ENCODE measurements at regions not wholly inside any gene's neighbourhood (a gene's known extent, or its start where the extent isn't known, plus 50 kb on each side); places are given as distances from the start of the nearest gene placed in this dataset.

DNA sequence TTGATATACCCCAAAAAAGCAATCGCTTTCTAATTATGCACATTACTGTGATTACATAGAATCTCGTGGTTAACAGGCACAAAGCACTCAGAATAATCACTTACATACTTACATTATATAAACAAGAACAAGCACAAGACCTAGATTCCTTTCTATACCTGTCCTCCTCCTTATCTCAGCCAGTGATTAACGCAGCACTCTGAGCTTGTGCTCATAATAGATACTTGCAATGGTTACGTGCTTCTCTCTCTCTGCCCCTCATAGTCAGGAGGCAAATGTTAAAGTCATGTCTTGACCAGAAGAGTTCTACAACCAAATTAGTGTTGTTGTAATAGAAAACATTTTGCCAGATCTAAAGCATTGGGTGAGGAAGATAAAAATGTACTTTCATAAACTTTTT lies 342.2 kb upstream of the PKDCC start:
- no peak for DNase-seq

DNA sequence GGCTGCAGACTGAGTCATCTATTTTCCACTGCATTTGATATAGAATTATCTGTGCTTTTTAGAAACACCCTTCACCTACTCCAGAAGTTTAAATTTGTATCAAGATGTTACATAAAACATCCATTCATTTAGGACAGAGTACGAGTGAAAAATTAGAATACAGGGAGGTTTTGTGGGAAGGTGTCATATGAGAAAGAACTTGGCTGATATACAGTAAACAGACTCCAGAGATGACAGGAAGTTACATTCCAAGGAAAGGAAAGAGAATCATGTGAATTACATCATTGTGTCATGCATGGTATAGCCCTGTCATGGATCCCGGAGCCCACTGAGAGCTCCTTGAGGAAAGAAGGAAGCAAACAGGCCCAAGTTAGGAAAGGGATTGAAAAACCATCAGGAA lies 341.5 kb upstream of the PKDCC start:
- DNase-seq: no peak

DNA sequence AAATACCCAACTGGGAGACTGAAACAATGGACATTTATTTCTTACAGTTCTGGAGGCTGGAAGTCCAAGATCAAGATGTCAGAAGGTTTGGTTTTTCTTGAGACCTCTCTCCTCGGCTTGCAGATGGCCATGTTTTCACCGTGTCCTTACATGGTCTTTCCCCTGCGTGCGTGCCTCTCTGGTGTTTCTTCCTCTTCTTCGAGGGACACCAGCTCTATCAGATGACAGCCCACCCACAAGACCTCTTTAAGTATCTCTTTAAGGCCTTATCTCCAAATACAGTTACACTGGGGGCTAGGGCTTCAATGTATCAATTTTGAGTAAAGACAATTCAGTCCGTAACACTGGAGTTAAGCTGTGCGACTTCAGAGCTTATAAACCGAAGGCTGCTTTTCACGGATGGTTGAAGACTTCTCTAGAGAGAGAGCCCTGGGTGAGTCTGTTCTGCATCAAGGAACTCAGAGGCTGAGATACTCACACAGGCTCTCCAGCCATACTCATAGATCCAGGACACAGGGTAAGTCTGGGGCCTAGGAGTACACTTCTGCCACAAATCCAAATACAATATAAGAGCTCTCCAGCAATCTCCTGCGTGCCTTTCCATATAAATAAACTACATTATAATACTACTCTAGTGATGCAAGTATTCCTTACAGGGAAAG lies 339.9 kb upstream of the PKDCC start:
- no peak for DNase-seq

DNA sequence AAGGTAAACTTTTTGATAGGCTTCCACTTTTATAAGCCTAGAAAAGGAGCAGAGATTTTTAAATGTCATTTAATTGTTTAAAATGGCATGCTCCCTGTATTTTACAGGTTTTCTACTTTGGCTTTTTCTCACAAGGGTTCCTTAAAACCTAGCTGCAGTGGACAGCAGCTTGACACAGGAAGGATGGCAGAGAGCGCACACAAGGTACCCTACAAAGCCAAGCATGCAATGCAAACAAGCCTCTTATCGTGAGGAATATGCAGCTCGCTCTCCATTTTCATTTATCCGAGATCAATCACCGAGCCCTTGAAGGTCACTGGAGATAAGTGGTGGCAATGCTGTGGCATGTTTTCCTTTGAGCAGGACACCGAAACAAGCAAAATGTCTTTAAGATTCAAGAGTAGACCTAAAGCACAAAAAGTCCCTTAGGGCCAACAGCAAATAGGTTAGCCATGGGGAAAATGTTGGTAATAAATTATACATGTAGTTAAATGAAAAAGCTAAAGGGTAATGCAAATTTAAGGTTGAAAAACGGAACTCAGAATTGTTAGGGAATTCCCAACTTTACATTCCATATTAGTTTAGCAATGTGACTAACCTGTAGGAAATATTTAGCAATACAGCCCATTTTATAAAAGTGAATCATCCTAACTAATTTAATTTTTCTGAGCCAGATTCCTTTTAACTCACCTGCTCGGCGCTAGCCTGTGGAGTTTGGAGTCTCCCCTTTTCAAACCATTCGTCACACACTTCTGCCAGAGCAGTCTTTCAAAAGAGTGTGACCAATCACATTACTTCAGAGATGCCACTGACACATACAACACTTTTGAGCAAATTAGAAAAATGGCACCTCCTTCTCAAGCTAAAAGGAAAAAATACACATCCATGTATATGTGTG lies 337.9 kb upstream of the PKDCC start:
- DNase-seq: no peak

DNA sequence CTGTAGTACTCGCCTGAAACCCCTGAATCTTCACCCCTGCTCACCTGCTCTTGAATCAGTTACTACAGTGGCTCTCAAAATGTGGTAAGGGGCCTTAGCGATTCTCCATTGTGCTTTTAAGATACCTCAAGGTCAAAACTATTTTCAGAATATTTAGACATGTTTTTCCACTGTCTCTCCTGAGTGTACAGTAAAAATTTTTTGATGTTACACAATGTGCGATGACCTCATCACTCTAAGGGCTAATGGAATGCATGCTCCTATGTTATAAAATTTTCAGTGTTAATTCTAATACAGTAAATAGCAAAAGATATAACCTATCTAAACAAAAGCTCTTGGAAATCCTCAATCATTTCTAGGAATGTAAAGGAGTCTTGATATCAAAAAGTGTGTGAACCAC lies 336.9 kb upstream of the PKDCC start:
- no peak for DNase-seq

DNA sequence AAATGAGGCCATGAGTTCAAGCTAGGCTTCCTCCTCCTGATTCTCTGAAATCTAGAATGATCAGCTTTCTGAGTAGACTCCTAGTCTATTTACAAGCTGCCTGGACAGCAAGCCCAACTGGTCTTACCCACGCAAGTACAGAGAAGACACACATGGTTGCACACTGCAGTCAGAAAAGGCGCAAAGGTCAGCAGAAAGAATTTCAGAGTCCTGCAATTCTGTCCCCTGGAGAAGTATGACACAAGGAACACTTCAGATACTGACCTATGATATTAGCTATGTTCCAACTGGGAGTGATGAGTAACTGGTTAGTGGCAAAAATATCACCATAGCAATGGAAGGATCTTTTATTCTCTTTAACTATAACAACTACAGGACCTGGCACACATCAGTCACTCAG lies 336.1 kb upstream of the PKDCC start:
- DNase-seq: no peak

DNA sequence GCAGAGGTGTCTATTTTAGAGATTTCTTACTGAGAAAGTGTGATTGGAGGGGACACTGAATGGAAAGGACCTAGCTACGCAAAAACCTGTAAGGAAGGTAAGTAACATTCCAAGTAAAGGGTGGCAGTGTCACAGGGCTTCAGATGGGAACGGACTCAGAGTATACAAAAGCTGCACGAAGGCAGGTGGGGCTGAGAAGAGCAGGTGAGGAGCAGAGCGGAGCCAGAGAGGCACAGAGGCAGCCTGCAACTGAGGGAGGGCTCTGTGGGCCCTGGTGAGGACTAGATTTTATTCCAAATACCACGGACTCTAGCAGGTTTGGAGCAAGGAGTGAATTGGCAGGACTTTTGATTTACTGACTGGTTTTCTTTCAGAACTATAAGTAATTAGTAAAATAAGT lies 331.3 kb upstream of the PKDCC start:
- no peak for DNase-seq

DNA sequence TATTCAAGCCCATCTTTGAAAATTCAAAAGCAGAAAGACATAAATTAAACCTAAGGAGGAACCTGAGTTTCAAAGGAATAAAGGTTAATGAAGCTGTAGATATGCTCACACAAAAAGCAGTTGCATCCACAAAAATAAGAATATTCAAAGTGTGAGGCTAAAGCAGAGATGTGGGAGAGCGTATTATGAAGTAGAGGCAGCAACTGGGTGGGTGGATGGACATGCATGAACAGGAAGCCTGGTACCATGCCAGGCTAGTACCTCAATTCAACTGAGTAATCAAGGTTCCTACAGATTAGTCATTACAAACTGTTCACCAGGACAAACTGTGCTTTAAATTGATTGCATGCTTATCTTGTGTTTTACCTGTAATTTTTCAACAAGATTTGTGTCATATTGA lies 330.0 kb upstream of the PKDCC start:
- no peak for DNase-seq

DNA sequence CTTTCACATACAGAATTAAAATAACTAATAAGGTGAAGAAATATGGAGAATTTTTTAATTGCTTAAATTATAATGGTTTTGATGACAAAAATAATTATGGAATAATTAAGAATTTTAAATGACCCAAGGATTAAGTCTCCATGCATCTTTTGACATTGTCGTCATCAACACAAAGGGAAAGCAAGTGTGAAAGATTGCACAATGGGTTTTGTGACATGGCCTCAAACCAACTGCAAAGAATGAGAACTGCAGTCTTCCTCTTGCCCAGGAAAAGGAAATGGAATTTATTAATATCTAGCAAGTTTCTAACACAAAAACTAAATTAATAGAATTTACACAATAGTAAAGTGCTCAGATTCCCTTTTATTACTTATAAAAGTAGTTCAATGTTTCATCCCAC lies 329.1 kb upstream of the PKDCC start:
- no peak for DNase-seq

DNA sequence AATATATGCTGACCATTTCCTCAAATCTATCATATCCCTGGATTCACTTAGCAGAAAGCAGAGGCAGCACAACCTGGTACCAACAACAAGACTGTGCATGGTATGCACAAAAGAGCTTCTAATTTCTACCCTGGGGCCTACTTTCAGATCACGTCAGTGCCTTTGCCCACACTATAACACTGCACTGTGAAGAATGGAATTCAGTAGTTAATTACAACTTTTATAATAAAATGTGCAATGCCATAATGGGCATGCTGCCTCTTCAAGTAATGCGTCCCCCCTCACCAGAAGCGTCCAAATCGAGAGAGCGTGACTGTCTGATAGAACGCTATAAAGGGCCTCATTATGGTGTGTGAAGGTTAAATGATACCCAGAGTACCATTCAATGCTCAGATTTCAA lies 328.1 kb upstream of the PKDCC start:
- no peak for DNase-seq

DNA sequence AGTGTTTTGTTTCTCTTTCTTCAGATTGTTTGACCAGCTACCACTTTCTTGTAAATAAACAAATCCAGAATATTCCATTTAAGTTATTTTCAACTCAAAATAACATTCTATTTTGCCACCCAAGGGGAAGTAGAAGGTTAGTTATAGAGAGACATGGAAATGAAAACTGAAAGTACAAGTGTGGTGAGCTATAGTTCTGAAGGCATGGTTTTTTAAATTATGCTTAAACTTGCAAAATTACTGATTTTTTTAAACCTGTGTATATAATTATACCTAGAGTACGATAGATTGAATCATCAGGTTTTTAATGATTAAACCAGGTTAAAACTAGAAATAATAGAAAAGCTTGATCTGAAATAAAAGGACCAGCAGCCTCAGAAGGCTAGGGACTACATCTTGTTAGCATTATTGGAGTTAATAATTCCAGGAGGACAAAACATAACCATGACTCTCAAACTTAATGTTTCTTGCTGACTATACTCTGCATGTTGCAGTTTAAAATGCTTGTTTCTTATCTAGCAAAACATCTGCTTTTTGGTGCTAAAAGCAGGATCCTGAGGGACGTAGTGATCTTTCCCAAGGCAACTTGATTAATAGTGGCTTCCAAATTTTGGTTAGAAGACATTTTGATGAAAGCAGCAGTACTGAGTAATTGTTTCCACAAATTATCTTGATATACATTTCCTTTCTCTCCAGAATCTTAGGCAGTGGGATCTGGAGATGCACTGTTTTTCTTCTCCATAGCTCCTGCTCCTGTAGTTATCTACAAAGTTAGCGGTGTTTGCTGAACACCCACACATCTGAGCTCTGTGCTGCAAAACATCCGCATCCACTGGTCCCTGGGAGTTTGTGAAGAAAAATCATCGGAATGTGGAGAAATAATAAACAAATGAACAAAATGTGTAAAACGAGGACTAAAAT lies 327.2 kb upstream of the PKDCC start:
- no peak for DNase-seq

DNA sequence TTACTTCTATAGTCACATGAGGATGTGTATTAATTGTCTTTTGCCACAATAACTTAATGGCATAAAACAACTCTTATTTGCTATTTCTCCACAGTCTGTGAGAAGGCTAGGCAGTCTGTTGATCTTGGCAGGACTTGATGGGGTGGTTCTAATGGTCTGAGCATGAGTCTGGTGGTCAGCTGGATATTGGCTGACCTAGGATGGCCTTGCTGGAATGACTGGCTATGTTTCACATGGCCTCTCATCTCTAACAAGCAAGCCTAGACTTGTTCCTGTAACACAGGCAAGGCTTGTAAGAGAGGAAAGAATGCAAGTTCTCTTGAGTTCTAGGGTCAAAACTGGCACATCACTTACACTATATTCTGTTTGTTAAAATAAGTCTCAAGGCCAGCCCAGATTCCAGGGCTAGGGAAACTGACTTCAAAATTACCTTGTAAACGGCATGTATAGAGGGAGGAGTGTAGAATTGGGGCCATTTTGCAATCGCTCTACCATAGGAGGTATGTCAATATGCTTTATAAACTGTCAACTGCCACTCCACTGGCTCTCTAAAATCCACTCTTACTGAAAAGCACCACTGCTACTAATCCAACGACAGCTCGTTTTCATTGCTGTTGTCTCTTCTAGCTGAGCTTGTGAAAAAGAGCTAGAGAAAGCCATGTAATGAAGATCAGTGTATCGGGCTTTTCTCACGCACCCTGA lies 325.0 kb upstream of the PKDCC start:
- DNase-seq: no peak

DNA sequence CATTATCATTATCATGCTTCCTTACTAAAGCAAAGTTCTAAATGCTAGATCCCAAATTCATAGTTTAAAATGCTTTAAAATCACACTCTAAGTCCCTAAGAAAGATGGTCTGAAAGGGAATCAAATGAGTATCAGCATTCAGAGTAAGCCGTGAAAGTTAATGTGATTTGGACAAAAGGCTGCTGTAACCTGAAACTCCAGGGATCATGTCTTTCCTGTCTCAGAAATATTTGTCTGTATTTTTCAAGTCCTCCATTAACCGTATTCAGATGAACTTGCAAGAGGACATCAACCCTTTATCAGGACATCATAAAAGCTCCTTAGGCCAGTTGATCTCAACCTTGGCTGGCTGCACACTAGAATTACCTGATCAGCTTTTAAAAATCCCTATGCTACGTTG lies 324.3 kb upstream of the PKDCC start:
- DNase-seq: no peak

DNA sequence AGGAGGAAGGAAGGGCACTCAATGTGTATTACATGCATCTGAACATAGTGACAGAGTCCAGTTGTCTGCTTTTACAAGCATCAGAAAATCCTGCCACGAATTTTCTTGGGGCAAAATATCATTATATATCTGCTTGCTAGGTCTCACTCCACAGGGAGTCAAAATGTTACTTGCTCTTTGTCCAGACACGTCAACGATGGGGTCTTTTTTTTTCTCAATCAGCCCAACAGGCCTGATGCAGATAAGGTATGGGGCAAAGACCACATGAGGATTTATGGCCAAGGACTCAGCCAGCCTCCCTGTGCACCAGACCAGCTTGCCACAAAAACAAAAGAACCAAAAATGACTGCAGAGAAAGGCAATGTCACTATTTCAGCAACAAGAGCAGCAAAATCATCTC lies 323.4 kb upstream of the PKDCC start:
- no peak for DNase-seq

DNA sequence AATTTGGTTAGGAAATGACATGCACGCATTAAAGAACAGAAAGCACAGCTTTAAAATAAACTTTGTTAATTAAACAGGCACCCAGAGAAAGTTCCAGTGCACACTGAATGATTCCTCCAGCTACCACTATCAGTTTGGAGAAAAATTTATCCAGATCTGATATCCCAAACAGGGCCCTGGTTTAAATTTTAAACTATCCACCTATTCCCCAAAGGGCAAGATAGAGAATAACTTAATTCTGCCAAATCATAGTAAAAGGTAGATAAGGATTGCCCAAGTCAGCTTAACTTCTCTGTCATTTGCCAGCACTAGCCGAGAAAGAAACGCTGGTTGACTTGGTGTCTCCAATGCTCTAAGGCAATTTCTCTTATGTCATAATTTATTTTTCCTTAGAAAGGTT lies 321.9 kb upstream of the PKDCC start:
- DNase-seq: no peak

DNA sequence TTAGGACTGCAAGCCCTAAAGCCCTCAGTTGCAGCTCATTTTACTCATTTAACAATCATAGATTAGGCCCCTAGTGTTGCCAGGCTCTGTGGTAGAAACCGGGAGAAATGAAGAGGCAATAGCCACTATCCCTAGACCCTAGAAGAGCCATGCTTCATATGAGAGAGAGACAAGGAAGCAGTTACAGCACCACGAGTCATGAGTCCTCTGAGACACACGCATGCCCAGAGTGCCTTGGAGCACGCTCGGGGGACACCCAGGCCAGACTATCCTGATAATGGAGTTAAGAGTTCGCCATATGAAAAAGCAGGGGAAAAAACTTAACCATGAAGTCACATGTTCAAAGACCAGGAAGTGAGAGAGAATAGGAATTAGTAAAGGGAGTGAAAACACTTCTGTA lies 321.5 kb upstream of the PKDCC start:
- no peak for DNase-seq

DNA sequence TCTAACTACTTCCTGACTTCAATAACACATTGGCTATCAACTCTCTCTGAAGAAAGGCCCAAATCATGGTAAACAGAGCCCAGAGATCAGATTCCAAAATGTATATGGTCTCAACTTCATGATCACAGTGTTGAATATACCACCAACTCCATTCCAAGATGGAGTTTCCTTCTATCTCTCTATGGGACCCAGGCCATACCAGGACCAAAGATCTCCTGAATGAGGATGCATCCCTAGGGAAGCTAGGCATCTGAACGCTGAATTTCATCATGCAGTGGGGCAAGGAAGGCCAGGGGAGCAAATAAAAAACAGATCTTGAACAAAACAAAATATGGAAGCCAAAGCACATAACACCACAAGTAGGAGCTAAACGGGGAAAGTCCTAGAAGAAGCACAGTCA lies 320.7 kb upstream of the PKDCC start:
- DNase-seq: no peak

DNA sequence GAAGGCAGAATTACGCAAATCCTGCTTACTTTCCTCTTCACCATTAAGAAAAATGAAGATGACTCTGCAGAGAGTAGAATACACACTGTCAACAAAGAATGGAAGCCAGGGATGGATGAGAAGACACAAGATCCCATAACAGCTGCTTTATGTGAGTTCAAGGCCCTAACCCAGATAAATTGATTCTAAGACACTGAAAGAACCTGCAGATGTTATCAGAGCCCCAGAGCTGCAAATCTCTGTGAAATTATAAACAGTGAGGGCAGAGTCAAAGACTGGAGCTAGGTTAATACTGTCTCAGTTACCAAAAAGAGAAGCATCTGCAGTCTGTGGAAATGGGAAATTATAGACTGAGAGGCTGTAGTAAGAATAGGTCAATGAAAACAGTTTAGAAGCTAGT lies 320.1 kb upstream of the PKDCC start:
- DNase-seq: no peak

DNA sequence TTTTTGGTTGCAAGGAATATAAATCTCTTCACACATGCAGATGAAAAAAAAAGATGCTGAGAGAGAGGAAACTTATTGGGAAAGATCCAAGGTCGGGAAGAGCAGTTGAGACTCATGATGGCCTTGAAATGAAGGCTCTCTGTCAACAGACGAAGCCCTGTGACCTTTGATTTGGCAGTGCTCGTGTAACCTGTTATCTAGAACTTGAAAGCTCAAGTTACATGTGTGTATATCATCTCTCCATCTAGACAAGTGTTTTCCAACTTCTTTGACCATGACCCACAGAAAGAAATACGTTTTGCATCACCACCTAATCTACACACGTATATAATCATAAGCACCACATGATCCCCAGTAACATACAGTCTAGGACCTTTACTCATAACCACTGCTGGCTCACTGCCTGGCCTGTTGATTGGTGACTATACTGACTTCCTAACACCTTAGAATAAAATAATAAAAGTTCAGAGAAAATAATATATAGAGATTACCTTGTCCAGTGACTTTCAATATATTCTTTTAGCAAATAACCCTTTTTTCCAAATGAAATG lies 319.0 kb upstream of the PKDCC start:
- no peak for DNase-seq

DNA sequence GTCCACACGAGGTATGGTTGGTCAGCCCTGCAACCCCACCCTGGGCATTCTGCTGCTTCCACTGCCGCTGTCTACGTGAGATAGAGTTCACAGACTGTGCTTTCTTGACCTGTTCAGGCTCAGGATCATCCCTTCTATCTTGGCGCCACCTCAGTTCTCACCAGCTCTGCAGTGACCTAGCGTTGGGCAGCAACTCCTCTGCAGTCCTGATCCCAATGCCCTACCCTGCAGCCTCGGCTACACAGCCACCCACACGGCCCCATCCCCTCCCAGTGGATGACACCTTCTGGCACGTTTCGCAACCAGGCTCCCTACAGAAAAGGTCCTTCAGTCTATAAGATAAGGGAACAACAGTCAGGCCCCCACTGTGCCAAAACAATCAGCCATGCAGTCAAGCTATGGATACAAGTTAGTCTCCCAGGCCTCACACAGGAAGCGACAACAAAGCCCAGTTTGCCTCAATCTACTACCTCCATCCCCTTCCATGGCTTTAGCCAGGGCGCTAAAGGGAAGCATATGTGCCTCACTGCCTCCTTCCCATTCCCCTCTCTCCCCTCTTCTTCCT lies 317.9 kb upstream of the PKDCC start:
- DNase-seq: no peak

DNA sequence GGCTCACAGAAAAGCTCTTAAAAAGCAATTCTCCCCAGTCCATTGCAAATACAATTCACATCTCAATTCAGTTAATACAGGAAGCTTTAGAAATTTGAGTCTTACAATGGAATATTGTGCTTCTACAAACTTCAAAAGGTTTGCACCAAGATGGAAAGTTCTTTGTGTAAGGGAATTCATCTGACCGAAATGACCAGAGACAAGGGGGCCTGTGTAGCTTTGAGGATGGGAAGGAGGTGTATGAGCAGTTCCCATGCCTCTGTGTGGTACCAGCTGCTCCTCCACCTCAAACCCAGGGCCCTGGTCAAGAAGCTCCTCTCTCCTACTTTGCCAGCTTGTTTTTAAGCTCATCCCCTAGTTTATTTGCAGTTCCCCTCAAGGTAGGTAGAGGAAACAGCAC lies 312.8 kb upstream of the PKDCC start:
- no peak for DNase-seq

DNA sequence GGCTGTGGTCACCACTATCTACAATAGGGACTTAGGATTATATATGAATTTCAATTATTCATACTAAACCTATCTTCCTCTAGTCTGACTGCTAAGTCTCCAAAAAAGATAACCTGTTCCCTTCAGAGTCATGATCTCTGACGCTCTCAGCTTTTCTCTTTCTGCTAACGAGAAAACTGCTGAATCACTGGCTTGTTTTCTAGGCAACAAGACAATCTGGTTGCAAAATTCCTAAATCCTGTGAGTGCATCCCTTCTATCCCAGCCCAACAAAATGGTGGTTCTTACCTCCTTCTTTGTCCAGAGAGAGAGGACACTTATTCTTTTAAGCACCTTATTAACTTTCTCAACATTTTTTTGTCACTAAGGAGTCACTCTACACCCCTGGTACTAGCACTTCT lies 312.3 kb upstream of the PKDCC start:
- DNase-seq: no peak
